HG03108 (cell line): ENCODE measurements at regions not wholly inside any gene's neighbourhood (a gene's known extent, or its start where the extent isn't known, plus 50 kb on each side); places are given as distances from the start of the nearest gene placed in this dataset.
"Not testable (repeated sequence)": the region's sequence is repeated elsewhere in the genome, so short reads cannot be mapped to it uniquely, and the experiment has no call there.

Source experiments
- ATAC-seq: cut with Tn5 transposase; IDR thresholded peaks from one replicate; pipeline ENCODE4 v1.9.1; 2021; ENCODE audit warnings: moderate library complexity; ENCODE audit not compliant: unreplicated experiment

DNA sequence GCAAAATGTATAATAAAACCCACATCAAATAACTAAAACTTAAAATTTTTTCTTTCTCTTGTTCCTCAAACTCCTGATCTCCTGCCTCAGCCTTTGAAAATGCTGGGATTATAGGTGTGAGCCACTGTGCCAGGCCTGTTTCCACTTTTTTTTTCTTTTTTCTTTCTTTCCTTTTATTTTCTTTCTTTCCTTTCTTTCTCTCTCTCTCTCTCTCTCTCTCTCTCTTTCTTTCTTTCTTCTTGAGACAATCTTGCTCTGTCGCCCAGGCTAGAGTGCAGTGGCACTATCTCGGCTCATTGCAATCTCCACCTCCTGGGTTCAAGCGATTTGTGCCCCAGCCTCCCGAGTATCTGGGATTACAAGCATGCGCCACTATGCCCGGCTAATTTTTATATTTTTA, 164.6 kb downstream of the OR2B2 start:
- ATAC-seq: no peak

GRCh38 chr6:27746860-27747259, 165.3 kb downstream of the OR2B2 start:
- ATAC-seq: not testable (repeated sequence)

DNA sequence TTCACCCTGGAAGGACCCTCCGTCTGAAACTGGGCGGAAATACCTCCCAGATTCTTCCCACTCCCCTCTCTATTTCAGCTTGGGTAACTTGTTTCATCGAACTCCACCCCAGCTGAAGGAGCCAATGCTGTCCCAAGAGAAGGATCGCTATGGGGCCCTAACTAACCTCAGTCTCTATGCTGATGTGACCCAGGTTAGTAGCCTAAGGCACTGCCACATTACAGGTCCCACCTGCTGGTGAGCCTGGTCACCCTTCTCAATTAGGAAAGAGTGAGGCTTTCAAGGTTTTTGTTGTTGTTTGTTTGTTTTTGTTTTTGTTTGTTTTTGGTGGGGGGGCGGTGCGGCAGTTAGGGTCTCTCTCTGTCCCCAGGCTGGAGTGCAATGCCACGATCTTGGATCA, 168.4 kb downstream of the OR2B2 start:
- ATAC-seq: no peak

GRCh38 chr6:27742833-27743573, 169.2 kb downstream of the OR2B2 start:
- no peak for ATAC-seq

DNA sequence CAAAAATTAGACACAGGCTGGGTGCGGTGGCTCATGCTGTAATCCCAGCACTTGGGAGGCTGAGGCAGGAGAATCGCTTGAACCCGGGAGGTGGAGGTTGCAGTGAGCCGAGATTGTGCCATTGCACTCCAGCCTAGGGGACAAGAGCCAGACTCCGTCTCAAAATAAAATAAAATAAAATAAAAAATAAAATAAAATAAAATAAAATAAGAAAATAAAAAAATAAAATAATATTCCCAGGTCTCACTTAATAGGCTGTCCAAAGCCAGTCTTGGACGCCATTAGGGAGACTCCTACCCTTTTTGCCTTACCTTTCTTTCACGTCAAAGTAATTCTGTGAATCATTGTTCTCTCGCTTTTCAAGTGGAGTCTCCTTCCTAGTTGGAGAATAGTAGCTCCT, 172.3 kb downstream of the OR2B2 start:
- ATAC-seq: not testable (repeated sequence)

GRCh38 chr6:27736686-27737085, 175.5 kb downstream of the OR2B2 start:
- ATAC-seq: no peak

DNA sequence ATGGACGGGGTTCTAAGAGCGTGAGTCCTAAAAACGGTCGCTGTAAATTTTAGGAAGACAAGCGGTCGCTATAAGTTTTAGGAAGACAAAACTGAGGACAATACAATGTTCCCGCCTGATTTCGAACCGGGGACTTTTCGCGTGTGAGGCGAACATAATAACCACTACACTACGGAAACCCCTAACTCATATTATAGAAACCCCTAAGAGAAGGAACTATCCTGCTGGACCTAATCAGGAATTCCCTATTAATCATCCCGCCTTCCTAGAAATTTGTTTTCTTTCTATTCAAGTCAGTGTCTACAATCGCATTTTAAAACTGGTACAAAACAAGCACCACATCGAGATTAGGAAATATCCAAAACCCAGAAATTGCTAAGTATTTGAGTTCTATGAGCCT, 183.8 kb downstream of the OR2B2 start:
- no peak for ATAC-seq

- no peak for ATAC-seq
Observed at GRCh38 chr6:27726619-27727023, 185.6 kb downstream of the OR2B2 start.

DNA sequence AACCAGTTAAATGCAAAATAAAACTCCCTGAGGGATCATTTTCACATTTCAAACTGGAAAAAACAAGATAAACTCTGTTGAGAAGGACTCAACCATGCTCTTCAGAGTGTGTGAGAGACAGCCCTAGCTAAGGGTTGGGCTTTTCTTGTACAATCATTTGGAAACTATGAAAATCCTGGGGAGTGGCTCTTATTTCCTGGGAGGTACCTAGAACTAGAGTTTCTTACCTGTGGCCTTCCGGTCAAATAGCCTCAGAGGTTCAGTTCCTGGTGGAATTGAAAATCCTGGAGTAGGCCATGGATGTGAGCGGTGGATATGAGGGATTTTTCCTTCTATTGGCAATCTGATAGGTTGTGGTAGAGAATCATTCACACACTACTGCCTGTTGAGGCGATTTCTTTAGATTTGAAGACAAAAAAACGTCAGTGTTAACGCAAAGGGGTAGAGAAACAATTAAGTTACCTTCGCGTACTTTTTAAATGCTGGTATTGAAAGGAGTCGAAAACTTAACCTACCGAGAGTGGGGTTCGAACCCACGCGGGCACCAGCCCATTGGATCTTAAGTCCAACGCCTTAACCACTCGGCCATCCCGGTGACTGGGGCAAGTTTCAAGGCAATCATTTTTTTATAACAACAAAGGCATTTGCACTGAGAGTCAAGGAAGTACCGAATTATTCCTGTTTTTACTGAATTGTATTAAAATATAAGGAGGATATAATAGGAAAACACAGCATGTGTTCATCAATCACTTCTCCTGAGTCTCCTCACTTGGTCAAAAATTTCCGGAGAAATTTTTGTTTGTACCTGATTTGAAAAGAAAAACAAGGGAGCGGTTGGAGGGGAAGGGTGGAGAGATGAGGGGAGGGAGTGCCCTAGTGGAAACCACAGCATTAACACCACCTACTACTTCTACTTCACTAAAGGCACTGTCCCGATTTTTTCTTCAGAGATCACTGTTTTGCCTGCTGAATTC, 191.3 kb downstream of the OR2B2 start:
- ATAC-seq: no peak

DNA sequence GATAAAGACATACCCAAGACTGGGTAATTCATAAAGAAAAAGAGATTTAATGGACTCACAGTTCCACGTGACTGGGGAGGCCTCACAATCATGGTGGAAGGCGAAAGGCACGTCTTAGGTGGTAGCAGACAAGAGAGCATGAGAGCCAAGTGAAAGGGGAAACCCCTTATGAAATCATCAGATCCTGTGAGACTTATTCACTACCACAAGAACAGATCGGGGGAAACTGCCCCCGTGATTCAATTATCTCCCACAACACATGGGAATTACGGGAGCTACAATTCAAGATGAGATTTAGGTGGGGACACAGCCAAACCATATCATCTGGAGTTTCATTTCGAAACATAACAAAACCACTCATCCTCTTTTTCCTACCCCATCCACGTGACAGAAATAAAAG, 193.2 kb downstream of the OR2B2 start:
- not testable (repeated sequence) for ATAC-seq

DNA sequence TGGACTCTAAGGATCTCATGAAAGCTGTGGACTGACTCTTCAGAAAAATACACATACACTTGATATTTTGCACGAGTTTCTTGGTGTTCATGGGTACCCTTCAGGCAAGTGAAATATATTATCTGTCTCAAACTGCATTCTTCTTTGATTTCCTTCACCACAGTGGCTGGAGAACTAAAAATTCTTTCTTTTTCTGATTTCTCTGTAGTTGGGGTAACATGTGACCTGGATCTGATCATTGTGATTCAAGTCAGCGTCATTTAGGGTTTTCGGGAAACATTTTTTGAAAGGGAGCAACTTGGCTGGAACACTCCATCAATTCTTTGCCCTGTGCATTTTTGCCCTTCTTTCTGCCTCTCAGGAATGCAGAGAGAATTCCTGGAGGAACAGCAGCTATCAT, 205.8 kb downstream of the OR2B2 start:
- no peak for ATAC-seq

GRCh38 chr6:27700337-27700736, 211.9 kb downstream of the OR2B2 start:
- no peak for ATAC-seq

DNA sequence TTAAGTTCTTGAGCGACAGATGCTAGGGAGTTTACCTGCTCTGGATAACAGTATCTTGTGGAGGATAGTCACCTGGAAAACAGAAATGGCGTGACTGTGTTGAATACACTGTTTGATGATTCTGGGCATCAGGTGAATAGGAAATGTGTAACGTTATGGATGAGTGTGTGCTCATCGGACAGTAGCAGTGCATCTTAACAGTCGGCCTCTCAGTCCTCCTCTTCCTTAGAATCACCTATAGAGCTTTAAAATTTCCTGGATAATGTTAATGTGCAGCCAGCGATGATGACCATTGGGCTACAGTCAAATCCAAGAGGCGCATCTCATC, 217.7 kb downstream of the OR2B2 start:
- no peak for ATAC-seq

- ATAC-seq: no peak
Observed at GRCh38 chr6:27693766-27694546, 218.2 kb downstream of the OR2B2 start.

GRCh38 chr6:27692133-27692532, 219.2 kb upstream of the ZNF184 start:
- not testable (repeated sequence) for ATAC-seq

GRCh38 chr6:27688014-27688586, 215.2 kb upstream of the ZNF184 start:
- peak; percentile 63 for ATAC-seq

GRCh38 chr6:27687154-27688013, 214.5 kb upstream of the ZNF184 start:
- ATAC-seq: peak; percentile 66

DNA sequence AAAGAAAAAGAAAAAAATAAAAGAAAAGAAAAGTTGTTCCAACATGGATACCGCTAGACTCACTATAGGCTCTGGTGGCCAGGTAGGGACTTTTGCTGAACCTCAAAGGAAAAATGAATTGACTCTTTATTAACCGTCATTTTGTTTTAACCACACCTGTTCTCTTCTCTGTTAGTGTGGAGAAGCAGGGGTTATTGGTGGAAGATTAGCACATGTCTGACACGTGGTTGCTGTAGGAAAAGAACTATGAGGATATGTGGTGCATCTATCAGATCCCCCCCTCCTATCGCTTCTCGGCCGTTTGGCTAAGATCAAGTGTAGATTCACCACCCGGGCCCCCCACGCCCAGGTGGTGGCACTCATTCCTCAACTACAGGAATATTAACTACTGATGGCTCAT, 212.4 kb upstream of the ZNF184 start:
- ATAC-seq: no peak

DNA sequence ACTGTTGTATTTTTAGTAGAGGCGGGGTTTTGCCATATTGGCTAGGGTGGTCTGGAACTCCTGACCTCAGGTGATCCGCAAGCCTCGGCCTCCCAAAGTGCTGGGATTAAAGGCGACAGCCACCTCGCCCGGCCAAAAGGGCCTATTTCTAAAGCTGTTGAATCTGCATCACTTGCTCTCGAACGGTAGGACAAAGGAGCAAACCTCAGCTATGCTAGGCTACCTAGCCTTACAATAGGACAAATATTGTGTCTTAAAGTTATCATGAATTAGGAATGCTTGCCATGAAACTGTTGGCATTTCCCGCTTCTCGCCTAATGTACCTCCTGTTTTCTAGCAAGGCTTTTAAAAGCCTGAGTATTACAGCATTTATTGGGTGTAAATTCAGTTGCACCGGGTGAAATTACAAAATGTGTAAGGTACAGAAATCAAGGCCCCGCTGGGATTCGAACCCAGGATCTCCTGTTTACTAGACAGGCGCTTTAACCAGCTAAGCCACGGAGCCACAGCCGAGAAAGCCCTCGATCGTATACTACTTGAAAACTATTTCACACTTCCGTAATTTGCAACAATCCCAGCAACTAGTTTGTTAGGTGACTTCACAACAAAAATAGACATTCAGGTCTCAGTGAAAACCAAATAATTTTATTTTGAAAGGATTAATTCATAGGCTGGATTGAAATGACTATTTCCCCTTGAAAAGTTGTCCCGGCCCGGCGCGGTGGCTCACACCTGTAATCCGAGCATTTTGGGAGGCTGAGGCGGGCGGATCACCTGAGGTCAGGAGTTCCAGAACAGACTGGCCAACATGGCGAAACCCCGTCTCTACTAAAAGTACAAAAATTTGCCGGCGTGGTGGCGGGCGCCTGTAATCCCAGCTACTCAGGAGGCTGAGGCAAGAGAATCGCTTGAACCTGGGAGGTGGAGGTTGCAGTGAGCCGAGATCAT, 211.6 kb upstream of the ZNF184 start:
- no peak for ATAC-seq
